ENCODE measurements at regions not wholly inside any gene's neighbourhood (a gene's known extent, or its start where the extent isn't known, plus 50 kb on each side); places are given as distances from the start of the nearest gene placed in this dataset.

DNA sequence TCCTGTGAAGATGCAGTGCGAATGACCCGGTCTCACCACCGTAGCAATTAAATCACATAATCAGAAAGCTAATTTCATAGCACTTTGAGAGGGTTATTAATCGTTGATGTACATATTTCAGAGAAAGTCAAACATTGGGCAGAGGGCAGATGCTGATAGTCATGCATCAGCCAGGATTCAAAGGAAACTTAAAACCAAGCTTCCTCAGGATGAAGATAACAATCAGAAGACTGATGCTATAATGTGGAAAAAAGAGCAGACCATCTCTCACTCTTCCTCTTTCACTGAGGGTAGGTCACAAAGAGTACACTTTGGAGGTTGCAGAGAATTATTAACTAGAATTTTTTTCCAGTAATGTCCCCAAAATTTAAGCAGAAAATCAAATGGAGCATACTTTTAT lies 1027.7 kb upstream of the ZEB2 start:
- TF ChIP-seq, protein P1, sequence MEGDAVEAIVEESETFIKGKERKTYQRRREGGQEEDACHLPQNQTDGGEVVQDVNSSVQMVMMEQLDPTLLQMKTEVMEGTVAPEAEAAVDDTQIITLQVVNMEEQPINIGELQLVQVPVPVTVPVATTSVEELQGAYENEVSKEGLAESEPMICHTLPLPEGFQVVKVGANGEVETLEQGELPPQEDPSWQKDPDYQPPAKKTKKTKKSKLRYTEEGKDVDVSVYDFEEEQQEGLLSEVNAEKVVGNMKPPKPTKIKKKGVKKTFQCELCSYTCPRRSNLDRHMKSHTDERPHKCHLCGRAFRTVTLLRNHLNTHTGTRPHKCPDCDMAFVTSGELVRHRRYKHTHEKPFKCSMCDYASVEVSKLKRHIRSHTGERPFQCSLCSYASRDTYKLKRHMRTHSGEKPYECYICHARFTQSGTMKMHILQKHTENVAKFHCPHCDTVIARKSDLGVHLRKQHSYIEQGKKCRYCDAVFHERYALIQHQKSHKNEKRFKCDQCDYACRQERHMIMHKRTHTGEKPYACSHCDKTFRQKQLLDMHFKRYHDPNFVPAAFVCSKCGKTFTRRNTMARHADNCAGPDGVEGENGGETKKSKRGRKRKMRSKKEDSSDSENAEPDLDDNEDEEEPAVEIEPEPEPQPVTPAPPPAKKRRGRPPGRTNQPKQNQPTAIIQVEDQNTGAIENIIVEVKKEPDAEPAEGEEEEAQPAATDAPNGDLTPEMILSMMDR (conservative IDR thresholded peaks at IDR 0.05; ENCODE audit: low read depth, low read length) = no peak
- TF ChIP-seq EZH2 (IDR thresholded peaks at IDR 0.05; ENCODE audit: borderline replicate concordance, low read depth, low read length, poor library complexity, severe bottlenecking) = no peak
